Keratinocyte (primary cell): ENCODE measurements at regions not wholly inside any gene's neighbourhood (a gene's known extent, or its start where the extent isn't known, plus 50 kb on each side); places are given as distances from the start of the nearest gene placed in this dataset.

Source experiments
- CTCF ChIP-seq, 3 experiments: IDR thresholded peaks in 1 of 3; conservative IDR thresholded peaks in 1 of 3; optimal IDR thresholded peaks in 1 of 3; 2 replicates in 2 of 3; 3 replicates in 1 of 3; pipeline versions ENCODE3 to v1.5.1; 2011; ENCODE audit warnings: low read length in 3 of 3, mild to moderate bottlenecking in 3 of 3, moderate library complexity in 2 of 3, control low read depth in 1 of 3, inconsistent platforms in 1 of 3; ENCODE audit not compliant: insufficient read depth in 2 of 3; ENCODE audit errors: extremely low read depth in 1 of 3
- EZH2 ChIP-seq: IDR thresholded peaks from one replicate; pipeline ENCODE4 v1.6.1; 2012; ENCODE audit warnings: inconsistent platforms, mild to moderate bottlenecking, low read length, moderate library complexity

DNA sequence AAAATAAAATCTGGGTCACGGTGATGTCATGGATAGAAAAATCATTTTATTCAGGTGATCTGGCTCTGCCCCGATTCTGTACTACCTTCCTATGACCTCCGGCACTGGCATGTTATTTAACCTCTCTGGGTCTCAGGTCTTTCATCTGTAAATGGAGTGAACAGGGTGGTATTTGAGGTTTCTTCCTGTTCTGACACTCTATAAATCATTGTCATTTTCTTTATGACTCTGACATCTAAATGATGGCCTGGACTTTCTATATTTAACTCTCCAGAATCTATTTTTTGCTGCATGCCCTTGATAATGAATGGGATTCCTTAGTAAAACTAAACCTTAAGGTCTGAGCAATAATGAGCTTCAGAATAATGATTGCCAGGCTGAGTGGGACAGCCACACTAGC, 422.0 kb upstream of the CNKSR2 start:
- TF ChIP-seq EZH2, result no peak
- TF ChIP-seq CTCF (optimal IDR thresholded peaks at IDR 0.05 in 1 of 3, IDR thresholded peaks at IDR 0.05 in 1 of 3, conservative IDR thresholded peaks at IDR 0.05 in 1 of 3; ENCODE audit: extremely low read depth in 1 of 3, insufficient read depth in 2 of 3, low read length in 3 of 3), result no peak
